T-cell (primary cell): ENCODE measurements at regions not wholly inside any gene's neighbourhood (a gene's known extent, or its start where the extent isn't known, plus 50 kb on each side); places are given as distances from the start of the nearest gene placed in this dataset.

Experiments used
- ATAC-seq, 4 experiments: fragments of 200-7000 bp in 3 of 4; fragments of 150-1000 bp in 1 of 4; cut with Tn5 transposase; replicated peaks in 1 of 4; 1 replicate in 3 of 4; 2 replicates in 1 of 4; pipeline ENCODE4 v1.10.0; 2021; ENCODE audit warnings: moderate library complexity in 3 of 4, mild to moderate bottlenecking in 2 of 4, moderate number of reproducible peaks in 1 of 4
- CTCF ChIA-PET, 2 donors: fragments of 300-600 bp; sonication (Branson Sonifier 250); formaldehyde crosslinking; loops; one replicate each; lab custom pipeline; 2022; ENCODE audit warnings: antibody characterized with exemption in 2 of 2; lab: Charles Lee
- POLR2A ChIA-PET, 2 donors: fragments of 300-600 bp; sonication (Branson Sonifier 250); formaldehyde crosslinking; loops; one replicate each; lab custom pipeline; 2022; ENCODE audit warnings: antibody characterized with exemption in 2 of 2; lab: Charles Lee
- DNase-seq, 35 experiments: peaks; one replicate each; pipeline versions ENCODE4 v3.0.0 to v3.0.0-alpha.2; 2013 to 2023
- H3K27ac ChIP-seq: one replicate; pipeline ENCODE4 v1.5.1; 2013; ENCODE audit warnings: low read length
- H3K27me3 ChIP-seq, 2 experiments: replicated peaks in 1 of 2; 1 replicate in 1 of 2; 2 replicates in 1 of 2; pipeline versions ENCODE4 v1.6.1 to v1.7.0; 2013; ENCODE audit warnings: low read length in 1 of 2, mixed read lengths in 1 of 2; ENCODE audit not compliant: control insufficient read depth in 2 of 2, insufficient read depth in 2 of 2; ENCODE audit errors: extremely low read depth in 1 of 2
- H3K36me3 ChIP-seq, 2 donors: 1 replicate in 1 of 2; 2 replicates in 1 of 2; pipeline versions ENCODE4 v1.6.1 to v1.7.0; 2013; ENCODE audit warnings: low read length in 1 of 2; ENCODE audit not compliant: control insufficient read depth in 2 of 2, insufficient read depth in 1 of 2; ENCODE audit errors: extremely low read depth in 1 of 2
- H3K4me1 ChIP-seq, 2 experiments: 1 replicate in 1 of 2; 2 replicates in 1 of 2; pipeline versions ENCODE4 v1.6.1 to v1.7.0; 2013; ENCODE audit warnings: low read length in 2 of 2, mixed read lengths in 1 of 2; ENCODE audit not compliant: insufficient read depth in 2 of 2, control insufficient read depth in 1 of 2; ENCODE audit errors: extremely low read depth in 1 of 2
- H3K4me3 ChIP-seq, 2 donors: 1 replicate in 1 of 2; 2 replicates in 1 of 2; pipeline versions ENCODE4 v1.5.1 to v1.7.0; 2013; ENCODE audit warnings: mild to moderate bottlenecking in 2 of 2, low read length in 1 of 2, moderate library complexity in 1 of 2; ENCODE audit not compliant: control insufficient read depth in 1 of 2; ENCODE audit errors: extremely low read depth in 1 of 2
- H3K9me3 ChIP-seq: 2 replicates; pipeline ENCODE4 v1.7.0; 2013
- H3K27ac Mint-ChIP-seq, 2 donors: one replicate each; pipeline ENCODE4 v1.8.0; 2020 to 2021; ENCODE audit warnings: mild to moderate bottlenecking in 2 of 2, mixed read lengths in 2 of 2
- H3K27me3 Mint-ChIP-seq, 2 donors: one replicate each; pipeline ENCODE4 v1.8.0; 2021 to 2022; ENCODE audit warnings: mixed read lengths in 2 of 2
- H3K36me3 Mint-ChIP-seq: one replicate; pipeline ENCODE4 v1.8.0; 2021; ENCODE audit warnings: mixed read lengths
- H3K4me1 Mint-ChIP-seq, 3 donors: one replicate each; pipeline ENCODE4 v1.8.0; 2020 to 2022; ENCODE audit warnings: mixed read lengths in 3 of 3, mild to moderate bottlenecking in 1 of 3
- H3K4me3 Mint-ChIP-seq, 3 donors: one replicate each; pipeline ENCODE4 v1.8.0; 2020 to 2022; ENCODE audit warnings: mild to moderate bottlenecking in 3 of 3, mixed read lengths in 3 of 3, moderate library complexity in 3 of 3
- H3K9me3 Mint-ChIP-seq, 3 donors: one replicate each; pipeline ENCODE4 v1.8.0; 2020 to 2022; ENCODE audit warnings: mixed read lengths in 3 of 3
- WGBS: methylation state at CpG from one replicate; pipeline ENCODE4 v1.1.5; 2013; ENCODE audit warnings: missing lambda C conversion rate; ENCODE audit not compliant: insufficient coverage; 5-methylcytosine and 5-hydroxymethylcytosine counted together

GRCh38 chr10:107284187-107284586 lies 119.7 kb upstream of the SORCS1 start:
- Mint-ChIP-seq H3K4me3 (no peak overlapping the region), H3K9me3 (peaks cover 25 to 41% (median 33%) of the 10 kb centered on the region in 3 donors), H3K36me3 (no peaks in the 10 kb centered on the region), H3K4me1 (no peaks in the 10 kb centered on the region), H3K27ac (no peak overlapping the region), H3K27me3 (no peaks in the 10 kb centered on the region)
- Histone ChIP-seq H3K4me1 (no peaks in the 10 kb centered on the region), H3K4me3 (no peak overlapping the region), H3K27me3 (no peaks in the 10 kb centered on the region), H3K9me3 (no peaks in the 10 kb centered on the region), H3K36me3 (no peaks in the 10 kb centered on the region), H3K27ac (no peak overlapping the region)
- ChIA-PET CTCF (no interaction called here), POLR2A (no interaction called here)
- no peak for ATAC-seq
- WGBS, result 67% methylated on average over 1 of the region's 2 CpGs
- no peak for DNase-seq

DNA sequence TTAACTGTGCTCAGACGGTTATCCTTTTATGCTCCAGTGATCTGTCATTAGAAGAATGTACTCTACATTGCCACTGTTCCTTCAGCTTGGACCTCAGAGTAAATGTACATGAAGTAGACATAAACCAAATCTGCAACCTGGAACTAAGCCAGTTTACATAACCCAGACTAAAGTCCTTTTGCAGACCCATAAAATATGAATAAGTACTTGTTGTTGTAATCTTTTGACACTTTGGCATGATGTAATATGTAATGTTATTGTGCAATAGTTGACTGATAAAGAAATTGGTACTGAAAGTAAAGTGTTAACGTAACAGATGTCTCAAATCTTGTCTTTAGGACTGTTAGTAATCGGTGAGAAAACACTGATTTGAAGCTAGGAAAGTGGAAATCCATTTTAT lies 115.8 kb upstream of the SORCS1 start:
- Mint-ChIP-seq H3K27ac (no peak overlapping the region), H3K27me3 (no peaks in the 10 kb centered on the region), H3K4me3 (no peak overlapping the region), H3K4me1 (no peaks in the 10 kb centered on the region), H3K36me3 (no peaks in the 10 kb centered on the region), H3K9me3 (peaks cover 15 to 36% (median 30%) of the 10 kb centered on the region in 3 donors)
- no peaks in the 10 kb centered on the region for H3K27me3 ChIP-seq
- no peak overlapping the region for H3K4me3 ChIP-seq
- H3K4me1 ChIP-seq, result no peaks in the 10 kb centered on the region
- CTCF ChIA-PET, result no interaction called here
- DNase-seq, result no peak
- no peaks in the 10 kb centered on the region for H3K9me3 ChIP-seq
- POLR2A ChIA-PET, result no interaction called here
- ATAC-seq, result no peak
- H3K27ac ChIP-seq, result no peak overlapping the region
- whole genome bisulfite sequencing, result 40% methylated on average over 1 of the region's 3 CpGs
- no peaks in the 10 kb centered on the region for H3K36me3 ChIP-seq

GRCh38 chr10:107277591-107277990 lies 113.1 kb upstream of the SORCS1 start:
- H3K4me1 ChIP-seq, result no peaks in the 10 kb centered on the region
- ChIA-PET POLR2A (no interaction called here), CTCF (no interaction called here)
- Mint-ChIP-seq H3K9me3 (peaks cover 10 to 31% (median 24%) of the 10 kb centered on the region in 3 donors), H3K4me3 (no peak overlapping the region), H3K4me1 (no peaks in the 10 kb centered on the region), H3K27ac (no peak overlapping the region), H3K27me3 (no peaks in the 10 kb centered on the region), H3K36me3 (no peaks in the 10 kb centered on the region)
- no peak overlapping the region for H3K4me3 ChIP-seq
- DNase-seq, result no peak
- no CpG with 5 or more reads among the region's 2 CpGs for WGBS
- no peaks in the 10 kb centered on the region for H3K27me3 ChIP-seq
- no peaks in the 10 kb centered on the region for H3K9me3 ChIP-seq
- no peak for ATAC-seq
- H3K27ac ChIP-seq, result no peak overlapping the region
- no peaks in the 10 kb centered on the region for H3K36me3 ChIP-seq

DNA sequence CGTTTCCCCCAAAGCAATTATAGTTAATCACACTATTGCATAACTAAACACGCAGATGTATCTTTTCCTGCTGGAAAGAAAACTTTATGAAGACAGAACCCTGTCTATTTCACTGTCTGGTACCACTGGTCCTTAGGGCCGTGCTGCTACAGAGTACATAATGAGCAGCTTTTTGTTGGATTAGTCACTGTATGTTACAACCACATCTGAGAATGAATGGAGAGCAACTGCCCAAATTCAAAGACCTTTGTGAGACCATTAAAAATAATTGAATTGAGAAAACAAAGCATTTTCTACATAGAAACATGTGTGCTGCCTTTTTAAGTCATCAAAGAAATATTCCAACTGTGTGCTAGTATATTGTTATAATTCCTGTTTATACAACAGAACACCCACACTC lies 111.3 kb upstream of the SORCS1 start:
- 83% methylated on average over 1 of the region's 3 CpGs for WGBS
- POLR2A ChIA-PET, result no interaction called here
- H3K27ac ChIP-seq, result no peak overlapping the region
- no peaks in the 10 kb centered on the region for H3K4me1 Mint-ChIP-seq
- no peak overlapping the region for H3K4me3 Mint-ChIP-seq
- no peak overlapping the region for H3K27ac Mint-ChIP-seq
- no peaks in the 10 kb centered on the region for H3K27me3 Mint-ChIP-seq
- CTCF ChIA-PET, result no interaction called here
- H3K4me3 ChIP-seq, result no peak overlapping the region
- no peaks in the 10 kb centered on the region for H3K36me3 Mint-ChIP-seq
- peaks cover 5 to 21% (median 14%) of the 10 kb centered on the region in 3 donors for H3K9me3 Mint-ChIP-seq
- no peaks in the 10 kb centered on the region for H3K9me3 ChIP-seq
- ATAC-seq (no peak), DNase-seq (no peak)
- H3K4me1 ChIP-seq, result no peaks in the 10 kb centered on the region
- H3K27me3 ChIP-seq, result no peaks in the 10 kb centered on the region
- no peaks in the 10 kb centered on the region for H3K36me3 ChIP-seq

DNA sequence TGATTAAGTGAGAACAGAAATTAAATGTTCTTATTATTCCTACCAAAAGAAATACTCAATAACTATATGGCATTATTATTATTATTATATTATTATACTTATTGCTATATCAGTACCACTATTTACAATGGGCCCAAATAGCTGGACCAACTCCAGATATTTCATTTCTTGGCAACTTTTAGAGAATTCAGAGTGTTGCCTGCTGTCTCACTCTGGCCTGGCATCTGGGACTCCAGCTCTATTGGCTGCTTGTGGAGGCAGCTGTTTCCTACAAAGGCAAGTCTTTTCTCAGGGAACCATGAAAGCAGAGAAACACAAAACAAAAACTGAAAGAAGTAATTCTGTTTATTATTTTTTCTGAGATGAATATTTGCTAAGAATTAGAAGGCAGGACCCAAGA lies 105.1 kb upstream of the SORCS1 start:
- DNase-seq, result no peak
- no peaks in the 10 kb centered on the region for H3K27me3 Mint-ChIP-seq
- H3K27ac Mint-ChIP-seq, result no peak overlapping the region
- no peaks in the 10 kb centered on the region for H3K27me3 ChIP-seq
- H3K4me1 ChIP-seq, result no peaks in the 10 kb centered on the region
- no peak for ATAC-seq
- no peaks in the 10 kb centered on the region for H3K36me3 Mint-ChIP-seq
- CTCF ChIA-PET, result interaction anchor here in 1 of 2 donors (0.7 kb wide), 1 partner anchor 13 kb away, joined by 3 read pairs; no protein-coding TSS in a partner anchor
- H3K27ac ChIP-seq, result no peak overlapping the region
- peaks cover 19 to 20% (median 20%) of the 10 kb centered on the region in 3 donors for H3K9me3 Mint-ChIP-seq
- no peak overlapping the region for H3K4me3 ChIP-seq
- no peaks in the 10 kb centered on the region for H3K36me3 ChIP-seq
- H3K4me1 Mint-ChIP-seq, result no peaks in the 10 kb centered on the region
- POLR2A ChIA-PET, result no interaction called here
- no peaks in the 10 kb centered on the region for H3K9me3 ChIP-seq
- H3K4me3 Mint-ChIP-seq, result no peak overlapping the region

- H3K27ac ChIP-seq, result no peak overlapping the region
- H3K4me1 Mint-ChIP-seq, result no peaks in the 10 kb centered on the region
- H3K4me3 ChIP-seq, result no peak overlapping the region
- no peaks in the 10 kb centered on the region for H3K27me3 Mint-ChIP-seq
- no peaks in the 10 kb centered on the region for H3K9me3 ChIP-seq
- no peak overlapping the region for H3K27ac Mint-ChIP-seq
- ChIA-PET CTCF (no interaction called here), POLR2A (no interaction called here)
- ATAC-seq (no peak), DNase-seq (no peak)
- H3K27me3 ChIP-seq, result no peaks in the 10 kb centered on the region
- peaks cover 7 to 25% (median 13%) of the 10 kb centered on the region in 3 donors for H3K9me3 Mint-ChIP-seq
- no peaks in the 10 kb centered on the region for H3K4me1 ChIP-seq
- WGBS, result 93% methylated on average over 2 of the region's 6 CpGs
- H3K36me3 Mint-ChIP-seq, result no peaks in the 10 kb centered on the region
- no peak overlapping the region for H3K4me3 Mint-ChIP-seq
- no peaks in the 10 kb centered on the region for H3K36me3 ChIP-seq
Observed at GRCh38 chr10:107264742-107265141, 100.2 kb upstream of the SORCS1 start.

- H3K27ac ChIP-seq, result no peak overlapping the region
- no peaks in the 10 kb centered on the region for H3K9me3 ChIP-seq
- H3K4me3 Mint-ChIP-seq, result no peak overlapping the region
- 94% methylated on average over 3 of the region's 5 CpGs for WGBS
- H3K4me1 Mint-ChIP-seq, result no peaks in the 10 kb centered on the region
- ChIA-PET POLR2A (no interaction called here), CTCF (no interaction called here)
- no peaks in the 10 kb centered on the region for H3K36me3 Mint-ChIP-seq
- H3K36me3 ChIP-seq, result no peaks in the 10 kb centered on the region
- no peaks in the 10 kb centered on the region for H3K4me1 ChIP-seq
- ATAC-seq (no peak), DNase-seq (no peak)
- no peak overlapping the region for H3K27ac Mint-ChIP-seq
- H3K4me3 ChIP-seq, result no peak overlapping the region
- H3K9me3 Mint-ChIP-seq, result peaks cover 8 to 20% (median 14%) of the 10 kb centered on the region in 3 donors
- no peaks in the 10 kb centered on the region for H3K27me3 ChIP-seq
- no peaks in the 10 kb centered on the region for H3K27me3 Mint-ChIP-seq
Observed at GRCh38 chr10:107244122-107244521, 79.6 kb upstream of the SORCS1 start.
